PC-9 (cell line): ENCODE measurements at regions not wholly inside any gene's neighbourhood (a gene's known extent, or its start where the extent isn't known, plus 50 kb on each side); places are given as distances from the start of the nearest gene placed in this dataset.
"Not testable (repeated sequence)": the region's sequence is repeated elsewhere in the genome, so short reads cannot be mapped to it uniquely, and the experiment has no call there.

Source experiments
- BruUV-seq: library from RNA; stranded (reverse); fragments of 400-500 nt; replicated peaks from 2 replicates; lab custom pipeline; 2021; lab: Mats Ljungman, UMichigan
- CTCF ChIA-PET: fragments of 300-600 bp; sonication (Branson Sonifier 250); formaldehyde crosslinking; loops from one replicate; lab custom pipeline; 2022; ENCODE audit warnings: antibody characterized with exemption; lab: Charles Lee
- POLR2A ChIA-PET: fragments of 300-600 bp; sonication (Branson Sonifier 250); formaldehyde crosslinking; loops from one replicate; lab custom pipeline; 2022; ENCODE audit warnings: antibody characterized with exemption; ENCODE audit not compliant: unreplicated experiment; lab: Charles Lee
- DNase-seq, 2 experiments: peaks; one replicate each; pipeline versions ENCODE4 v3.0.0 to v3.0.0-alpha.2; 2015 to 2022; ENCODE audit warnings: mixed read lengths in 1 of 2
- H2AFZ ChIP-seq: fragments of 200-600 bp; sonication (generic); 2 replicates; pipeline ENCODE4 v1.8.1; 2017; ENCODE audit warnings: antibody characterized with exemption
- H3F3A ChIP-seq: fragments of 200-600 bp; sonication (generic); 2 replicates; pipeline ENCODE4 v1.8.1; 2017; ENCODE audit warnings: antibody characterized with exemption, mild to moderate bottlenecking, low read depth; ENCODE audit not compliant: insufficient read depth
- H3K27ac ChIP-seq: fragments of 200-600 bp; sonication (generic); 2 replicates; pipeline ENCODE4 v1.6.1; 2016; ENCODE audit warnings: mixed run types
- H3K27me3 ChIP-seq: fragments of 200-600 bp; sonication (generic); 2 replicates; pipeline ENCODE4 v1.6.1; 2016; ENCODE audit warnings: low read depth, mixed run types; ENCODE audit not compliant: insufficient read depth
- H3K36me3 ChIP-seq: fragments of 200-600 bp; sonication (generic); 2 replicates; pipeline ENCODE4 v1.6.1; 2016; ENCODE audit warnings: low read depth, mixed run types
- H3K4me1 ChIP-seq: fragments of 200-600 bp; sonication (generic); replicated peaks from 2 replicates; pipeline ENCODE4 v1.6.1; 2016; ENCODE audit warnings: mixed run types; ENCODE audit not compliant: insufficient read depth
- H3K4me2 ChIP-seq: fragments of 200-600 bp; sonication (generic); 2 replicates; pipeline ENCODE4 v1.6.1; 2017; ENCODE audit warnings: mixed run types
- H3K4me3 ChIP-seq: fragments of 200-600 bp; sonication (generic); 2 replicates; pipeline ENCODE4 v1.6.1; 2016; ENCODE audit warnings: mixed run types
- H3K79me2 ChIP-seq: fragments of 200-600 bp; sonication (generic); 2 replicates; pipeline ENCODE4 v1.6.1; 2017; ENCODE audit warnings: low read depth, mixed run types
- H3K9me2 ChIP-seq: fragments of 200-600 bp; sonication (generic); 2 replicates; pipeline ENCODE4 v1.8.1; 2017; ENCODE audit warnings: mild to moderate bottlenecking; ENCODE audit not compliant: insufficient read depth
- H3K9me3 ChIP-seq: fragments of 200-600 bp; sonication (generic); 2 replicates; pipeline ENCODE4 v1.8.1; 2016; ENCODE audit warnings: low read depth; ENCODE audit not compliant: insufficient read depth
- H4K20me1 ChIP-seq: fragments of 200-600 bp; sonication (generic); 2 replicates; pipeline ENCODE4 v1.8.1; 2017; ENCODE audit not compliant: insufficient read depth
- CTCF ChIP-seq: fragments of 200-600 bp; sonication (generic); conservative IDR thresholded peaks from 2 replicates; pipeline ENCODE4 v1.6.1; 2017; ENCODE audit warnings: mixed run types, antibody characterized with exemption, mild to moderate bottlenecking, moderate library complexity
- EZH2 ChIP-seq: fragments of 200-600 bp; sonication (generic); IDR thresholded peaks from 2 replicates; pipeline ENCODE4 v1.8.0; 2017; ENCODE audit warnings: antibody characterized with exemption, low read depth
- intact Hi-C: fragments of 100-400 bp; cut with micrococcal nuclease; formaldehyde crosslinking; loops from one replicate; pipeline ENCODE4 v1.10.0; 2022; ENCODE audit not compliant: unreplicated experiment

GRCh38 chr5:29130786-29131185 lies 2062.7 kb upstream of the CDH6 start:
- H3F3A ChIP-seq: no peaks in the 10 kb centered on the region
- no peak for DNase-seq
- no peaks in the 10 kb centered on the region for H4K20me1 ChIP-seq
- H3K27ac ChIP-seq: no peak overlapping the region
- CTCF ChIA-PET: no interaction called here
- POLR2A ChIA-PET: no interaction called here
- H3K27me3 ChIP-seq: no peaks in the 10 kb centered on the region
- no peak overlapping the region for H3K4me2 ChIP-seq
- H3K9me2 ChIP-seq: peaks cover 5% of the 10 kb centered on the region; the same call in 1 of the 2 replicates
- intact Hi-C loops: no loop called here
- BruUV-seq: no TSS peak
- TF ChIP-seq CTCF (no peak), EZH2 (no peak)
- no peaks in the 10 kb centered on the region for H3K4me1 ChIP-seq
- no peaks in the 10 kb centered on the region for H3K36me3 ChIP-seq
- H2AFZ ChIP-seq: no peak overlapping the region
- H3K9me3 ChIP-seq: no peaks in the 10 kb centered on the region
- H3K79me2 ChIP-seq: no peaks in the 10 kb centered on the region
- H3K4me3 ChIP-seq: no peak overlapping the region

- POLR2A ChIA-PET, H3K4me1 ChIP-seq, H3K79me2 ChIP-seq, H3K27ac ChIP-seq, BruUV-seq, H3K27me3 ChIP-seq, H3K9me3 ChIP-seq, intact Hi-C loops, H3K4me2 ChIP-seq, CTCF ChIA-PET, H3K4me3 ChIP-seq, H3F3A ChIP-seq, H3K9me2 ChIP-seq, DNase-seq, H4K20me1 ChIP-seq, H3K36me3 ChIP-seq: not testable (repeated sequence)
- H2AFZ ChIP-seq: peak overlapping the region; percentile 63; the same call in 1 of the 2 replicates
Measured at GRCh38 chr5:29127524-29128156, 2065.8 kb upstream of the CDH6 start.

GRCh38 chr5:29126462-29126861 lies 2067.0 kb upstream of the CDH6 start:
- H3K4me3 ChIP-seq, DNase-seq, H2AFZ ChIP-seq, H3K36me3 ChIP-seq, H4K20me1 ChIP-seq, intact Hi-C loops, BruUV-seq, H3K79me2 ChIP-seq, H3K27ac ChIP-seq, CTCF ChIA-PET, H3K4me1 ChIP-seq, H3K9me3 ChIP-seq, POLR2A ChIA-PET, H3K4me2 ChIP-seq, H3F3A ChIP-seq, H3K9me2 ChIP-seq, H3K27me3 ChIP-seq: not testable (repeated sequence)

GRCh38 chr5:29122306-29122705 lies 2071.2 kb upstream of the CDH6 start:
- ChIA-PET POLR2A (no interaction called here), CTCF (no interaction called here)
- intact Hi-C loops: no loop called here

More at GRCh38 chr5:29122306-29122705, 2071.2 kb upstream of the CDH6 start:
- H4K20me1 ChIP-seq: no peaks in the 10 kb centered on the region
- no peak overlapping the region for H3K4me3 ChIP-seq
- H3K27me3 ChIP-seq: no peaks in the 10 kb centered on the region
- no peaks in the 10 kb centered on the region for H3K9me3 ChIP-seq
- no peak for DNase-seq
- H3K36me3 ChIP-seq: no peaks in the 10 kb centered on the region
- H3K79me2 ChIP-seq: no peaks in the 10 kb centered on the region
- no peak overlapping the region for H3K27ac ChIP-seq
- H3F3A ChIP-seq: no peaks in the 10 kb centered on the region
- no peaks in the 10 kb centered on the region for H3K9me2 ChIP-seq
- BruUV-seq: no TSS peak
- H3K4me2 ChIP-seq: no peak overlapping the region
- 0 out of 2 replicates have a peak overlapping the region, but pooled peaks have one; percentile 4 for H2AFZ ChIP-seq
- TF ChIP-seq CTCF (no peak), EZH2 (no peak)
- no peaks in the 10 kb centered on the region for H3K4me1 ChIP-seq
